DLD1 (cell line): ENCODE measurements at regions not wholly inside any gene's neighbourhood (a gene's known extent, or its start where the extent isn't known, plus 50 kb on each side); places are given as distances from the start of the nearest gene placed in this dataset.

ENCODE experiments used
- in situ Hi-C: cut with HindIII; loops from 2 replicates; pipeline ENCODE4 v1.10.0; 2017; ENCODE audit warnings: low sequenced_read_pairs

DNA sequence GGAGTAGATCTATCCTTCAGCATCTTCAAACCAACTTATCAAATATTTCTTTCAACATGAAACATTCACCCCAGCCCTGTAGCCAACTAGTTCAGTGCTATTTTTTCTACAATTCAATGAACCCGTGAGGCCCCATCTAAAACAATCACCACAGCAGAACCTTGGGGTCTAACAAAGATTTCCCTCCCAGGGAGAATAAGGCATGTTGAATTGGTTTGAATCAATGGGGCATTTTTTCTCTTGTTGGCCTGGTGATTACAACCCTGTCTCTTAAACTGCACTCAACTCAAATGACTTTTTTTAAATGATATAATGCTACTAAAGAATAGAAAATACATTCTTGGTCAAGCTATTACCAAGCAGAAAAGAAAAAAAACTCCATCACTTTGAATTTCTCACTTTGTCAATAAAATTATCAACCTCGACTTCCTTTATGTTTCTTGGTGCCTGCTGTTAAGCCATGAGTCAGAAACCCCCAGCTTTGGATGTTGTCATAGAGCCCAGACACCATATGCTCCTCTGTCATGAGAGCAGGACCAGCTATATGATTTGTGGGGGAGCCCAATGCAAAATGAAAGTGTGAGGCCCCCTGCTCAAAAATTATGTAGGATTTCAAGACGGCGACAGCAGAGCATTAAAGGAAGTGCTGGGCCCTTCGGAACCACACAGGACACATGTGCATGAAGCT lies 282.4 kb downstream of the MEIS1 start:
- in situ Hi-C loops, result no loop called here

DNA sequence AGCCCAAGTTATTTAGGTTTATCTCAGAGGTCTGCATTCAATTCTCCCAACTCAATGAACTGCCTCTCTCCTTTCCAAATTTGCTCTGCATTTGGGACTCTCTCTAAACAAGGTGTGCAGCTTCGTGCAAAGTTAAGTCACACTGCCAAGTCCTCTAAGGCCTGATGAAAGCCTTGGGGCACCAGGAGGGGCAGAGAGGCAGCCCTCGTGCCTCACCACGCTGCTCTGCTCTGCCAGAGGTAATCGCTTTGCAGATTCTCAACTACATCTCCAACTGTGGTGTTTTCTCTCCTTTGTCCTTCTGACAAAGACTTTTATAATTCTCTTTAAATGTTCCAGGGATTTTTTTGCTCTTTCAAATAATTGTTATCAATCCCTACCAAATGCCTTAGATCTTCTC lies 283.0 kb downstream of the MEIS1 start:
- in situ Hi-C loops, result no loop called here

DNA sequence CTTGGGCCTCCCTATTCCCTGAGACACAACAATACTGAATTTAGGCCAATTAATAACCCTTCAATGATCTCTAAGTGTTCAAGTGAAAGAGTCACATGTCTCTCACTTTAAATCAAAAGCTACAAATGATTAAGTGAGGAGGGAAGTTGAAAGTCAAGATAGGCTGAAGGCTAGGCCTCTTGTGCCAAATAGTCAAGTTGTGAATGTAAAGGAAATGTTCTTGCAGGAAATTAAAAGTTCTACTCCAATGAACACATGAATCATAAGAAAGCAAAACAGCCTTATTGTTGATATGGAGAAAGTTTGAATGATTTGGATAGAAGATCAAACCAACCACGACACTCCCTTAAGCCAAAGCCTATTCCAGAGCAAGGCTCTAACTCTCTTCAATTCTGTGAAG lies 286.9 kb downstream of the MEIS1 start:
- in situ Hi-C loops, result no loop called here

GRCh38 chr2:66724241-66724640 lies 289.3 kb downstream of the MEIS1 start:
- in situ Hi-C loops, result no loop called here

GRCh38 chr2:66729416-66730330 lies 294.7 kb downstream of the MEIS1 start:
- in situ Hi-C loops, result no loop called here

DNA sequence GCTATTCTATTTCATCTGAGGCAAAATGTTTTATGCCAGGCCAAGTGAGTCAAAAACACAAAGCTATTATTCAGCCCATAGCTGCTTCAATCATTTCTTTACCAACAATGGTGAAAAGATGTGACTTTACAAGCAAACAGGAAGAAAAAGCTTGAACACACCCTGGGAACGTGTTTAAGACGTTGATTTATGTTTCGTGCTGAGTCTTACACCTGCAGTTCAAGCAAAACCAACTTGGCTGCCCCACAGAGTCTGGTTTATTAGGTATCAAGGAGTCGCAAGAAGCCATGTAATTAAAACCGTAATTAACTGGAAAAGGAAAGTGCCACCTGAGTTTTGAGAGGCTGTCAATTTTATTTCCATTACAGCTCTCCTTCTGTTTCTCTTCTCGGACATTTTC lies 295.5 kb downstream of the MEIS1 start:
- in situ Hi-C loops, result no loop called here

DNA sequence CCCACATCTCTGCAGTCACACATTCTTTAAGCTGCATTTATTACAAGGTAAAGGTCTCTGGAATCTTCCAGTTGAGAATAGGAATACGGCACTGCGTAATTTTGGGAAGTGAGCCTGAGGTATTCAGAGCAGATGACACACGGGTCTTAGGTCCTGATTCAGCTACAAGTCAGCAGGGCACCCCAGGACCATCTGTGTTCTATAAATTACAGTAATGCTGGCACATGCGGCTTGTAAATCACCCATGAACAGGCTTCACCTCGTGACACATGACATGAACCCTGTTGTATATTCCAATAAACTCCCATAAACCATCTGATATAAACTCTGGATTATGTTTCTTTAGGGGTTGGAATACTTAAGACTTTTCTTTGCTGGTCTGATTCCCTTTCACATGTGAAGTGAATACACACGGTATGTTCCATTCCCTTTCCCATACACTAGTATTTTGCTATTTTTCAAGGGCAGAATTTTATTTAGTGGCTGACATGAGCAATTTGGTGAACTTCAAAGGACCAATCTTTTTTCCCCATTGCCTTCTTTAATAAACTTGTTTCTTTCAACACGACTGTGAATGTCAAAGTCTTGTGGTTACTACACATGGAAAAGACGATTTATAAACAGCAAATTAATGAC lies 298.6 kb downstream of the MEIS1 start:
- in situ Hi-C loops, result no loop called here

- in situ Hi-C loops, result no loop called here
These were observed 314.0 kb downstream of the MEIS1 start for GRCh38 chr2:66748939-66749338.

DNA sequence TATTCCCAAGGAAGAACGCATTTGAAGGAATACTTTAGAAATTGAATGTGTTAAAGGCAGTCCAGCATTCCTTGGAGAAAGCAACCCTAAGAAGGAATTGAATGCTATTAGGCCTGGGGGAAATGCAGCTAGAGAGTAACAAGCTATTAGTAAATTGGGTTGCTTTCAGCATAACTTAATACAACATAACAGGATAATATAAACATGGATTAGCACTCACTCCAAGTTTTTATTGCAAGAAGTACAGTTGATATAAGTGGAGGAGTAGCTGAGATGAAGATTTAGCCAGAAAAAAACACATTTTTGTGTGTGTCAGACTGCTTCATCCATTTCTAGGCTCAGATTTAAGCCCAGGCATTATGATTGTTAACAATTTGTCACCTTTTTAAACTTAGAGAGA lies 314.6 kb downstream of the MEIS1 start:
- in situ Hi-C loops, result no loop called here

- in situ Hi-C loops, result no loop called here
These were observed 318.3 kb downstream of the MEIS1 start for GRCh38 chr2:66753257-66753656.

DNA sequence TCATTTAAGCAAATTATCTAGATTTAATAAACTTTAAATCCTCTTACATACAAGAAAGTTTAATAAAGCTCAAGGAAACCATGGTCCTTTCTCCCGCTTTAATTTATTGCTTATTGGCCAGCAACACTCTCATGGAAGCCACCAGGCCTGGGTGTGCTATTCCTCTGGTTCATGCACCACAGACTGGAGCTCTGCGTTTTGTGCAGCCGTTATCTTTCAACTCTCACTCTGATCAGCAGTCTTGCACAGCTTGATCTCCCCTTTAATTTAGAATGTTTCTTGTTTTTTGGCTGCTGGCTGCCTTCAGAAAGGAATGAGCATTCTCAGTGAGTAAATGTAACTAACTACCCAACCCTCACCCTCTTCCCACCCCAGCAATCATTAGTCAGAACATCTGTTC lies 318.7 kb downstream of the MEIS1 start:
- in situ Hi-C loops, result no loop called here

- in situ Hi-C loops, result no loop called here
These were observed 321.0 kb downstream of the MEIS1 start for GRCh38 chr2:66755974-66756373.

DNA sequence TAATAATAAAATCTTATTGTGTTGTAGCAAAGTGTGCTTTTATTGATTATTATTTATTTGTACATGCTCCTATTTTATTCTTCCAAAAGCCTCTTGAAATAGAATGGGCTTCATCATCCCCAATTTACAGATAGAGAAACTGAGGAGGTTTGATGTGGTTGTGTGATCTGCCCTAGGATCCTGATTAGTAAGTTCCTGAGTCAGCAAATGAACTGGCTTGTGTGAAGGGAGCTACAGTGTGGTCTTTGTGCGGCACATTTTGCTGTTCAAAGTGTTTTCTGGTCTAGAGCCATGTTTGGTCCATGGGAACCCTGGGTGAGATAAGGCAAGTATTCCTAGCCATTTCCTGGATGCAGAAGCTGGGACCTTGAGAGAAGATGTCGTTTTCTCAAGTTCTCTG lies 326.9 kb downstream of the MEIS1 start:
- in situ Hi-C loops, result no loop called here

DNA sequence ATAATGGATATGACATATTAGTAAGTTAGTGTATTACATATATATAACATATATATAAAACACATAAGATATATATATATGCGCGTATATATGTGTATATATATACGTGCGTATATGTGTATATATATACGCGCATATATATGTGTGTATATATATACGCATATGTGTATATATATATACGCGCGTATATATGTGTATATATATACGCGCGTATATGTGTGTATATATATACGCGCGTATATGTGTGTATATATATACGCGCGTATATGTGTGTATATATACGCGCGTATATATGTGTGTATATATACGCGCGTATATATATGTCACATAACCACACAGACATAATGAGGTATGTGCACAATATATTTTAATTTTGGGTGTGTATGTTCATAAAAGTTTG lies 327.8 kb downstream of the MEIS1 start:
- in situ Hi-C loops, result no loop called here

DNA sequence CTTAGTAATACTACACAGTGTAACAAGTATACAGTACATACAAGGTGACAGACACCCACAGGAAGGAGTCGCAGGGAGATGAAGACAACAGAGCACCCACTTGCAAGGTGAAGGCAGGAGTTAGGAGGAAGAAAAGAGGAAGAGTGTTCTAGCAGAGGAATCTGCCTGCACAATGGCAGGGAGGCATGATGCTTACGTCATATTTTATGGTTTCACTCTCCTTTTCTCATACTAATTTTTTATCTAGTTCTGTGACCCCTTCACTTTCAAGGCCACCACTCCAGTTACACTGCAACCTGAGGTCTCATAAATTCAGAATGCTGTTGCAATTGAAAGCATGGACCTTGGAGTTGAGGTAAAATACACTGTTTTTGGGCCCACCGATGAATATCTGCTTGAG lies 331.7 kb downstream of the MEIS1 start:
- in situ Hi-C loops, result no loop called here

DNA sequence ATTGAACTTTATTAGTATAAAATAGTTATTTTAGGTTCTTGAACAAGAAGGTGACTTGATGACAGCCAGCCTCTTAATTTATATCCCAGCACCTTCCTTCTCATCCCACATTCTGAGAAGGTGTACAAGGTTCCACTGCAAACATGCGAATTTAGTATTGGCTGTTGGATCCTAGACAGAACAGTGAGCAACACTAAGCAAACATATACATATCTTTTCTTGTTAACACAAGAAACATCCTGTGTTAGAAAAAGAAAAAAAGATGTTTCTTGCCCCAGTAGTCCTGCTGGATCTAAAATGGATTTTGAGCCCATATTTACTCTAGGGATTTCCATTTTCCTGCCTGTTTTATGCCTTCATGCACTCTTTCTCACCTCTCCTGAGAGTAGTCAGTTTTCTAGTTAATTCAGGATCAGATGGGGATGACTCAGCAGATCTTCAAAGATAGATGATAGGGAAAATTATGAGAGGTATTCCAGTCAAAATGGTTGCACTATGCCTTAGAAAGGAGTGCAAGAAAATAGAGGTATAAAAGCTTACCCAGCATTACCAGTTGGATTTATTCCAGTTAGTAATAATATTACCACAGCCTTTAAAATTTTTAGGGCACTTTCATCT lies 336.5 kb downstream of the MEIS1 start:
- in situ Hi-C loops, result no loop called here

- in situ Hi-C loops, result no loop called here
These were observed 337.7 kb downstream of the MEIS1 start for GRCh38 chr2:66772618-66773017.

GRCh38 chr2:66775730-66776422 lies 341.0 kb downstream of the MEIS1 start:
- in situ Hi-C loops, result no loop called here

GRCh38 chr2:66781804-66782203 lies 346.9 kb downstream of the MEIS1 start:
- in situ Hi-C loops, result no loop called here

- in situ Hi-C loops, result no loop called here
These were observed 347.9 kb downstream of the MEIS1 start for GRCh38 chr2:66782780-66783361.
